HPDE6-E6E7 (cell line): ENCODE measurements at regions not wholly inside any gene's neighbourhood (a gene's known extent, or its start where the extent isn't known, plus 50 kb on each side); places are given as distances from the start of the nearest gene placed in this dataset.

Source experiments
- DNase-seq: peaks from one replicate; pipeline ENCODE4 v3.0.0; 2011; ENCODE audit warnings: missing footprints; ENCODE audit errors: extremely low spot score

GRCh38 chr15:95279277-95280019 lies 1048.1 kb downstream of the MCTP2 start:
- no peak for DNase-seq

GRCh38 chr15:95280711-95281110 lies 1049.3 kb downstream of the MCTP2 start:
- DNase-seq: no peak

GRCh38 chr15:95281470-95281869 lies 1049.0 kb upstream of the NR2F2 start:
- no peak for DNase-seq

- no peak for DNase-seq
Observed at GRCh38 chr15:95284492-95284891, 1046.0 kb upstream of the NR2F2 start.

GRCh38 chr15:95284933-95285421 lies 1045.5 kb upstream of the NR2F2 start:
- DNase-seq: no peak

- no peak for DNase-seq
Observed at GRCh38 chr15:95286352-95286880, 1044.1 kb upstream of the NR2F2 start.

- no peak for DNase-seq
Observed at GRCh38 chr15:95287720-95288103, 1042.8 kb upstream of the NR2F2 start.

- no peak for DNase-seq
Observed at GRCh38 chr15:95288626-95289025, 1041.9 kb upstream of the NR2F2 start.

GRCh38 chr15:95290176-95290974 lies 1040.1 kb upstream of the NR2F2 start:
- no peak for DNase-seq

GRCh38 chr15:95291898-95292472 lies 1038.5 kb upstream of the NR2F2 start:
- peak; percentile 19 for DNase-seq

GRCh38 chr15:95292785-95293450 lies 1037.6 kb upstream of the NR2F2 start:
- peak; percentile 7 for DNase-seq

GRCh38 chr15:95293456-95294031 lies 1037.0 kb upstream of the NR2F2 start:
- no peak for DNase-seq

GRCh38 chr15:95295363-95295762 lies 1035.1 kb upstream of the NR2F2 start:
- DNase-seq: no peak

- DNase-seq: no peak
Observed at GRCh38 chr15:95295896-95296625, 1034.4 kb upstream of the NR2F2 start.

- DNase-seq: no peak
Observed at GRCh38 chr15:95296643-95297042, 1033.9 kb upstream of the NR2F2 start.

GRCh38 chr15:95298729-95299128 lies 1031.8 kb upstream of the NR2F2 start:
- no peak for DNase-seq

- DNase-seq: no peak
Observed at GRCh38 chr15:95300958-95301357, 1029.5 kb upstream of the NR2F2 start.

GRCh38 chr15:95302206-95302605 lies 1028.3 kb upstream of the NR2F2 start:
- DNase-seq: no peak

GRCh38 chr15:95302809-95303208 lies 1027.7 kb upstream of the NR2F2 start:
- no peak for DNase-seq

- DNase-seq: no peak
Observed at GRCh38 chr15:95303713-95304112, 1026.8 kb upstream of the NR2F2 start.
